ENCODE measurements at regions not wholly inside any gene's neighbourhood (a gene's known extent, or its start where the extent isn't known, plus 50 kb on each side); places are given as distances from the start of the nearest gene placed in this dataset.
"Not testable (repeated sequence)": the region's sequence is repeated elsewhere in the genome, so short reads cannot be mapped to it uniquely, and the experiment has no call there.

DNA sequence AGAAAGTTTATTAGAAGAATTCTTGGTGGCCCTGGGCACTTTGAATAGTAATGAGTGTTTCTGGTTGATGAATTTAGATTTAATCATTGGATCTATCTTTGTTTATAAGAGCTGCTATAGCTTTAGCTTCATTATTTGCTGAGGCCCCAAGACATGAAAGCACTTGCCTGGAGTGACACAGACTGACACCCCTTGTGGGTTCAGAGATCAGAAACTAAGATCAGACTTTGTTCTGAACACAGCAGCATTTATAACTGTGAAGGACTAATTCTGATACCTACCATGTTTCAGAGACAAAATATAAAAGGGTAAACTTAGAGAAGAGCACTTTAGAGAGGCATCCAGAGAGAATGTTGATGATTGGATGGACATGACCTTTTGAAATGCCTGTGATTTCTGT is 199.9 kb upstream of the PLGLB2 start:
- TF ChIP-seq, protein P1, sequence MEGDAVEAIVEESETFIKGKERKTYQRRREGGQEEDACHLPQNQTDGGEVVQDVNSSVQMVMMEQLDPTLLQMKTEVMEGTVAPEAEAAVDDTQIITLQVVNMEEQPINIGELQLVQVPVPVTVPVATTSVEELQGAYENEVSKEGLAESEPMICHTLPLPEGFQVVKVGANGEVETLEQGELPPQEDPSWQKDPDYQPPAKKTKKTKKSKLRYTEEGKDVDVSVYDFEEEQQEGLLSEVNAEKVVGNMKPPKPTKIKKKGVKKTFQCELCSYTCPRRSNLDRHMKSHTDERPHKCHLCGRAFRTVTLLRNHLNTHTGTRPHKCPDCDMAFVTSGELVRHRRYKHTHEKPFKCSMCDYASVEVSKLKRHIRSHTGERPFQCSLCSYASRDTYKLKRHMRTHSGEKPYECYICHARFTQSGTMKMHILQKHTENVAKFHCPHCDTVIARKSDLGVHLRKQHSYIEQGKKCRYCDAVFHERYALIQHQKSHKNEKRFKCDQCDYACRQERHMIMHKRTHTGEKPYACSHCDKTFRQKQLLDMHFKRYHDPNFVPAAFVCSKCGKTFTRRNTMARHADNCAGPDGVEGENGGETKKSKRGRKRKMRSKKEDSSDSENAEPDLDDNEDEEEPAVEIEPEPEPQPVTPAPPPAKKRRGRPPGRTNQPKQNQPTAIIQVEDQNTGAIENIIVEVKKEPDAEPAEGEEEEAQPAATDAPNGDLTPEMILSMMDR (conservative IDR thresholded peaks at IDR 0.05), result not testable (repeated sequence)
- not testable (repeated sequence) for TF ChIP-seq ZFX (IDR thresholded peaks at IDR 0.05)
